AG09319 (cell line): ENCODE measurements at regions not wholly inside any gene's neighbourhood (a gene's known extent, or its start where the extent isn't known, plus 50 kb on each side); places are given as distances from the start of the nearest gene placed in this dataset.

Source experiments
- DNase-seq: peaks from one replicate; pipeline ENCODE4 v3.0.0-alpha.2; 2010; ENCODE audit warnings: low read depth; ENCODE audit errors: extremely low read depth
- TF ChIP-seq, protein P1 (sequence below): IDR thresholded peaks from 2 replicates; pipeline ENCODE4 v1.5.1; 2011; ENCODE audit warnings: low read depth, mild to moderate bottlenecking, inconsistent platforms, low read length, moderate library complexity

DNA sequence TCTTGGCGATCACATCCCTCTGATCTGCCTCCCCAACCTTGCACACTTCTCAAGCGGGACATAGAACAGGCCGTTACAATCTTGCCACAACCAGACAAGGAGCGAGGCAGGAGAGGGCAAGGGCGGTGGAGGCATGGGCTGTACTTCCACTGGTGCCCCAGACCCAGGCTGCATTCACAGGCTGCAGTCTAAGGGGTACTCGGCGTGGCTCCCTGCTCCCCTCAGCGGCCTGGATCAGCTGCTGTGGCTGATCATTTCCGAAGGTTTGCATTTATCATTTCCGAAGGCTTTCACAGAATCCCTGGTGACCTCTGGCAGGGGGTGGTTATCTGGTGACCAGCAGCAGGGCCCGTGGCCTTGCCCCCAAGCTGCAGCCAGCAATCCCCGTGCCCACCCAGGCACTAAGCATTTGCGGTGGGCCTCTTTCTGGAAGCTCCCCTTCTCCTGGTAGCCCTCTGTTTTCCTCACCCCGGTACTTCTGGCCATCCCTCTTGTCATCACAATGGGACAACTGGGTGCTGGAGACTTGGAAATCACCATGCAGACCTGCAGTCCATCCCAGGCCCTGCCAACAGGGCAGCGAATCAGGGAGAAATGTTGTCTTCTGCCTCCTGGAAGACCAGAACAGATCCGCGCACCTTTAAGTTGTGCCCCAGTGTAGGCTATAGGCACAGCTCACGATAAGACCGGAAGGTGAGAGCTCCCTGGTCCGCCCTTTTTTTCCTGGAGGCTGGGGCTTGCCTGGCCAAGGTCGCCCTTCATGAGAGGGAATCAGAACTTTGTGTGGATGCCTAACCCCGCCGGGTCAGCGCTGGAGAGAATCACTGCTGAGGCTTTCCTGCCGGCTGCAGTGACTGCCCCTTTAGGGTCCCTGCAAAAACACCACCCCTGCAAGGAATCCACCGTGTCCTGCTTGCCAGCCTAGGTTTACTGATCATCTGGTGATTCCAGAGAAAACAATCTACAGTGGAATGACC is 1739.1 kb downstream of the TP53TG3F start:
- TF ChIP-seq, protein P1, sequence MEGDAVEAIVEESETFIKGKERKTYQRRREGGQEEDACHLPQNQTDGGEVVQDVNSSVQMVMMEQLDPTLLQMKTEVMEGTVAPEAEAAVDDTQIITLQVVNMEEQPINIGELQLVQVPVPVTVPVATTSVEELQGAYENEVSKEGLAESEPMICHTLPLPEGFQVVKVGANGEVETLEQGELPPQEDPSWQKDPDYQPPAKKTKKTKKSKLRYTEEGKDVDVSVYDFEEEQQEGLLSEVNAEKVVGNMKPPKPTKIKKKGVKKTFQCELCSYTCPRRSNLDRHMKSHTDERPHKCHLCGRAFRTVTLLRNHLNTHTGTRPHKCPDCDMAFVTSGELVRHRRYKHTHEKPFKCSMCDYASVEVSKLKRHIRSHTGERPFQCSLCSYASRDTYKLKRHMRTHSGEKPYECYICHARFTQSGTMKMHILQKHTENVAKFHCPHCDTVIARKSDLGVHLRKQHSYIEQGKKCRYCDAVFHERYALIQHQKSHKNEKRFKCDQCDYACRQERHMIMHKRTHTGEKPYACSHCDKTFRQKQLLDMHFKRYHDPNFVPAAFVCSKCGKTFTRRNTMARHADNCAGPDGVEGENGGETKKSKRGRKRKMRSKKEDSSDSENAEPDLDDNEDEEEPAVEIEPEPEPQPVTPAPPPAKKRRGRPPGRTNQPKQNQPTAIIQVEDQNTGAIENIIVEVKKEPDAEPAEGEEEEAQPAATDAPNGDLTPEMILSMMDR, result no peak
- DNase-seq, result no peak

DNA sequence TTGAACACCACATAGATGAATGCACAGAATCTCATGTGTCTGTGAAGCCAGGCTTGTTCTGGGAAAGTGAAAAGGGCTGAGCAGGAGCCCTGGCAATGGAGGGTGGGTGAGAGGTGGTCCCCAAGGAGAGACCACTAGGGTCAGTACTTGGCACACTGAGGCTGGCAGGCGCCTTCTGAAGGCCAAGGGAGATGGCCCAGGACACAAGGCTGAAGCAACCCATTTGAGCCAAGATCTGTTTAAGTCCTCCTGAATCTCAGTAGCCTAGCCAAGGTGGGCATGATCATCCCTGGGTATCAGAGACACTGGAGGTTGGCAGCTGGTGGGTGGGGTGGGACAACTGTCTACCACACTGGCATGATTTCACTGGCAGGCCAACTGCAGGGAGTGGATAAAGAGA is 1741.2 kb downstream of the TP53TG3F start:
- no peak for DNase-seq
- TF ChIP-seq, protein P1, result no peak

DNA sequence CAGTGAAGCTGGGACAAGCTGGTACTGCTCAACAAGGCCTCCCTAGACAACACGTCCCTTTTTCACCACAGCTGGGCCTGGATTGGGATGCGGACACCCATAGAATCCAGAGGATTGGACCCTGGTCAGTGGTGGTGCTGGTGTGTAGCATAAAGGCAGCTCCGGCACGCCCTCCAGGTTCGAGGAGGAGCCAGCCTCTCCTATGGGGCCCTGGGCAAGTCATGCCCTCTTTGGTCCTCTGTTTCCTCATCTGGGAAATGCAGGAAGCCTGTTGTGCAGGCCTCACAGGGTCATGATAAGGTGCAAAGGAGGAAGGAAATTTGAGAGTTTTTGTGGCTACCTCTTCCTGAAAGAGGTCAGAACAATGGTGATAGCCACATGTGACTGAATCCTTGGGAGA is 1741.7 kb downstream of the TP53TG3F start:
- no peak for DNase-seq
- TF ChIP-seq, protein P1, result no peak

DNA sequence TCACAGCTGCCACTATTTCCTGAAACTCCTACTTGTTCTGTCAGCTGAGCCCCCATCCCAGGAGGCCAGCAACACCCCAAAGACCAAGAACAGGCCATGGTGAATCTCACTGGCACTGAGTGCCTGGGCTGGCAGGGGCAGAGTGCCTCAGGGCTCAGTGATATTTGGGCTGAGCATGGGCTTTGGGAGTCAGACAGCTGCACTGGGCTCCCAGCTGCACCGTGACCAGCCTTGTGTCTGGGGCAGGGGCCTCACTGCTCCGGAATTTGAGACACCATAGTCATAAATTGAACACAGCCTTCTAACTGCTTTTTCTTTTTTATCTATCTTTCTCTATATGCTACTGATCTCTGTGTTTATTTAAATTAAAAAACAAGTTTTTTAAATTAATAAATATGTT is 1744.2 kb downstream of the TP53TG3F start:
- no peak for DNase-seq
- TF ChIP-seq, protein P1, result no peak

DNA sequence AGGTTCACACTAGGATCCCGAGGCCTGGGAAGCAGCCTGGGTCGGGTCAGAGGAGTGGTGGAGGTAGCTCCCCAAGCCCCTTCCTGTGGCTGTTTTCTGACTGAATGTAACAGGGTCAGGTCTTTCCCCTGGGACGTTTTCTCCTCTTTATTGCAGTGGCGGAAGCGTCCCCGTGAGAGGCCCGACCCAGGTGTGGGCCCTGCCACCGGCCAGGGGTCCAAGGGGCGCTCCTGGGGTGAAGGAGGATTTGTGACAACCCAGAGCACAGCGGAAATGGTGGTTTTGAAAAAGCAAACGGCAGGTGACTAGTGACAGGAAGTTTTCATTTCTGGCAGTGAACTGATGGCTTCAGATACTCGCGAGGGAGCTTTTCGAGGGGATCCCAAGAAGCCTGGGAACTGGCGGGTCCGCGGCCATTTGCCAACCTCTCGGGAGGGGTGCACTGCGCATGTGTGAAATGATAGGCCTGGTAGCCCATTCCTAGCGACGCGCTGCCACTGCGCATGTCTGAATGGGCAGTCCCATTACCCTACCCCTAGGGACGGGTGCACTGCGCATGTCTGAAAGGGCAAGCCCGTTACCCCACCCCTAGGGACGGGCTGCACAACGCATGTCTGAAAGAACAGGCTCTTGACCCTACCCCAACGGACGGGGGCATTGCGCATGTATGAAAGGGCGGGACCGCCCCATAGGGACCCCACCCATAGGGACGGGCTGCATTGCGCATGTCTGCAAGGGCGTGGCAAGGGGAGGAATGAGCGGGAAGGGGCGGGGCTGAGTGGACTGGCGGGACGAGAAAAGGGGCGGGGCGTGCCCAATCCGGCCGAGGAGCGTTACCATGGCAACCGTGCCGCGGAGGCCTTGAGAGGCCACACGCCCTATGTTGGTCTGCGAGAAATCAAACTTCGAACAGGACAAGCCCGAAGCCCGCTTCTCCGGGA is 1747.9 kb downstream of the TP53TG3F start:
- TF ChIP-seq, protein P1, result no peak
- DNase-seq, result no peak

DNA sequence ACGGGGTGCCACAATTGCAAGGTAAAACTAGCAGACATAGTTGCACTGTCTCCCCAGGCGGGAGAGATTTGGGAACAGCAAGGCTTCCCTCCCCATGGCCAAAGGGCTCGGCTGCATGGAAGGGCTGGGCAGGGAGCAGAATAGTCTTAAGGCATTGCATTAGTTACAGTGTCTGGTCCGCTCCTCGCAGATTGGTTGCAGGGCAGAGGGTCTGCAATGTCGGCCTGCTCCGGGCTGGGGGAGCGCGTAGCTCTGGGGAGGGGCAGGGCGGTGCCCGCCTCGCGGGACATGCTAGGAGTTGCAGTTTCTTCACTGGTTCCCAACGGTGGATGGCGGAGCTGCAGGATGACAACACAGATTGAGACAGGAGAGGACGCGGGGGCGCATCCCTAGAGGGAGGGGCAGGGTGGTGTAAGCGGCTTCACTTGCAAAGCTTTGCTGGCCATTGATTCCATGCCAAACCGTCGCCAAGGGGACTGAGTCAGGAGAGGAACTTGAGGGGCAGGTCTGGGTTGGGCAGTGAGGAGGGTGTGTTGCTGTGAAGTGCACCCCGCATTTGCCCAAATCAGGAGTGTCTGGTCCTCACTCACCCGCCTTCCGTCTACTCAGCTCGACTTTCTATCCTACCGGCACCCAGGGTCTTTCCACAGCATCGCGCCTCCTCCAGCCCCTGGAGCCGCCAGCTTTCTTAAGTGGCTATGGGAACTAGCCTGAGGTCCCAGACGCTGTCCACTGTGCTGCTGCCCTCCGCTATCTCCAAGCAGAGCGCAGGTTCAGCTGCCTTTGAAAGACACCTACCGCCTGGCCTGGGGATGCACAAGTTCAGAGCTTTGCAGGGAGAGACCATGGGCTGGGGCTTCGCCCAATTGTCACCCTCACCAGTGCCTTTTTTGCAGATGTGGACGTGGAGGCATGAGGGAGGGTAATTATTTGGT is 1748.9 kb downstream of the TP53TG3F start:
- DNase-seq, result no peak
- TF ChIP-seq, protein P1, result no peak
